D341Med (cell line): ENCODE measurements at regions not wholly inside any gene's neighbourhood (a gene's known extent, or its start where the extent isn't known, plus 50 kb on each side); places are given as distances from the start of the nearest gene placed in this dataset.

ENCODE experiments used
- DNase-seq: peaks from one replicate; pipeline ENCODE4 v3.0.0; 2012; ENCODE audit warnings: low spot score

GRCh38 chr1:60350531-60350930 is 277.0 kb upstream of the C1orf87 start:
- no peak for DNase-seq

DNA sequence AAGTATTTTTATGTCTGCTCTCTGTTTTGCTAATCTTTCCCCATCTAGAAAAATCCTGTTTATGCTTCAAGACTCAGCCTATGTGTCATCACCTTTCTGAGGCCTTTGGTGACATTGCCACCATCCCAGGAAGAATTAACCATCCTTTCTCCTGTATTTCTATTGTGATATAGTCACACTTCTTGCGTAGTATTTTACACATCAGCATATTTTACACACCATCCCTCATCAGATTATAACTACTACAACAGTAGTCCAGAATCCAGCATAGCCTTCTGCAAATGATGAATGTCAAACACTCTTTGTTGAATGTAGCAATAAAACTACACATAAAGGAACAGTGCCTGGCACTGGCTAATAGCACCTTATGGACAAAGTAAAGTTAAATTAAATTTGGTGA is 275.3 kb upstream of the C1orf87 start:
- DNase-seq = no peak

DNA sequence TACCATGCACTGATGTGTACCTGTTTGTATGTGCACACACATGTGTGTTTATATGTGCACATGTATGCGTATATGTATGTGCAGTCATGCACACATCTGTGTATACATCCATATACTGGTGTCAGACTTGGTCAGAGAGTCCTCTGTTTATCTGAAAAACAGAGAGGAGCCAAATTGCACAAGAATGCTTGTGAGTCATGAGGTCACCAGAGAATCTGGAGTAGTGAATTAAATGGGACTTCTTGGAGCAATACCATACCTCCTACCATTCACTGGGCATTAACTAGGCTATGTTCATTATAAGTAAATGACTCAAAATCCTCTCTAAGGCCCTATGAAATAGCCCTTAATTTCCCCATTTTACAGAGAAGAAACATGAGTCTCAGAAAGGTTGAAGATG is 272.1 kb upstream of the C1orf87 start:
- DNase-seq = no peak

GRCh38 chr1:60345049-60345448 is 271.5 kb upstream of the C1orf87 start:
- no peak for DNase-seq

GRCh38 chr1:60343736-60344135 is 270.2 kb upstream of the C1orf87 start:
- no peak for DNase-seq

DNA sequence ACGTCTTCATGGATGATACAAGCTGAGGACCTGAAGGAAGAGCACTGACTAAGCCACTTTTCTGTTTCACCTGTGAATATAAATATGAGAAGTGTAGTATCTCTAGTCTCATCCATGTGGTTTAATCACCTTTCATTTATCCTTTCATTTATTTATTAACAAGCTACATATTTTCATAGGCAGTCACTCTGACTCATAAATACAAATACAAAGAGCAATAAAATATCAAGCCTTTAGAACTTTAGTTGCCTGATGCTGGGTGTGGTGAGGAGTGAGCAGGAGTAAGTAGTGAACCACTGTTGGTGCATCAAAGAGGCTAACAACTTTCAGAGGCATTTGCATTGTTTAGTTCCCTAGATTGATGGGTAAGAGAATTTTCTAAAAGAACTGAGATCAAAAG is 269.0 kb upstream of the C1orf87 start:
- no peak for DNase-seq

- DNase-seq = no peak
These were observed 267.7 kb upstream of the C1orf87 start for GRCh38 chr1:60341274-60341673.

- DNase-seq = no peak
These were observed 258.1 kb upstream of the C1orf87 start for GRCh38 chr1:60331647-60332046.

GRCh38 chr1:60329651-60330050 is 256.1 kb upstream of the C1orf87 start:
- no peak for DNase-seq

DNA sequence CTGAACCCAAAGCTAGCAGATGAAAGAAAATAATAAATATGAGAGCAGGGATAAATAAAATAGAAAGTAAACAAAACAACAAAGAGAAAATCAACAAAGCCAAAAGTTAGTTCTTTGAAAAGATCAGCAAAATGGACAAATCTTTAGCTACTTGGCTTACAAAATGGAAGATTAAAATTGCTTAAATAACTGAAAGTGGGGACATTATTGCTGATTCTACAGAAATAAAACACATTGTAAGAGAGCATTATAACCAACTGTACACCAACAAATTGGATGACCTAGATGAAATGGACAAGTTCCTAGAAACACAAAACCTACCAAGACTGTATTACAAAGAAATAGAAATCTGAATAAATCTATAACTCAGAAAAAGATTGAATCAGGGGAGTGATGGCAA is 238.3 kb upstream of the C1orf87 start:
- no peak for DNase-seq

DNA sequence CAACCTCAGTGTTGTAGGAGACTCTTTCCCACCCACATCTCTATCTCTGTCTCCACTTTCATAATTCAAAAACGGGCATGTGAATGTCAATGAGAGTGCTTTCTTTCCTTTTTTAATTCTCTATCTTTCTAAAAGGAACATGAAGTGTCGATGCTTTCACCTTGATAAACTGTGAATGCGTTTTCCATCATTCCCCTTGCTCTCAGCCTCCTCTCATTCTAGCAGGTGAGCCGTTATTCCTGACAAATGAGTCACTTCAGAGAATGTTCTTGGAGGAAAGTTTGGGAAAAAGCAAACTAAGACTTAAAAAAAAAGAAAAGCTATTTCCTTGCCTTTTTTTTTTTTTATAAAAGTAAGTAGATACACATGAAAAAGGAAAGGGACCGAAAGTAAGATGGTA is 226.0 kb upstream of the C1orf87 start:
- DNase-seq = no peak

DNA sequence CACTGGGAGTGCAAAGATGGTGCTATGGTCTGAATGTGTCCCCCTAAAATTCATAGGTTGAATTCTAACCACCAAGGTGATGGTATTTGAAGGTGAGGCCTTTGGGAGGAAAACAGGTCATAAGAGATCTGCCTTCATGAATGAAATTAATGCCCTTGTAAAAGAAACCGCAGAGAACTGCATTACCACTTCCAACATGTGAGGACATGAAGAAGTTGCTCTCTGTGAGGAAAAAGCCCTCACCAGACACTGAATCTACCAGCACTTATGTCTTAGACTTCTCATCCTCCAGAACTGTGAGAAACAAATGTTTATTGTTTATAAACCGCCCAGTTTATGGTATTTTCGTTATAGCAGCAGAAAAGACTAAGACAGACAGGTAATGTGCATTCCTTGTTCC is 224.7 kb upstream of the C1orf87 start:
- no peak for DNase-seq

DNA sequence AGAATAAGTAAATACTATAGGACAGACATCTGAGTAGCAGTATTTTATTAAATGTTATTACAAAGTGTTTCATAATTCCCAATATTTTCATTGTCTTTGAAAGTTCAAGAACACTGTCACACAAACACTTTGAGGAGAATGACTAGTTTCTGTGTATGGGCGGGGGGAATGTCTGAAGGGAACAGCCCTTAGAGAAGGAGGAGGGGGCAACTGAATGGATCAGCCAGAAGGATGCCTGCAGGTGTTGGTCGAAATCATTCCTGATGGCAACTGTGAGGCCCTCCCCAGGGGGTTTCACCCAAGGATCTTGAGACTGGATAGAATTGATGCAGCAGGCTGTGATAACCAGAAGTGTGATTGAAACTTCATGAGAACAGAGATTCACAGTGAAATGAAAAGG is 223.2 kb upstream of the C1orf87 start:
- no peak for DNase-seq

DNA sequence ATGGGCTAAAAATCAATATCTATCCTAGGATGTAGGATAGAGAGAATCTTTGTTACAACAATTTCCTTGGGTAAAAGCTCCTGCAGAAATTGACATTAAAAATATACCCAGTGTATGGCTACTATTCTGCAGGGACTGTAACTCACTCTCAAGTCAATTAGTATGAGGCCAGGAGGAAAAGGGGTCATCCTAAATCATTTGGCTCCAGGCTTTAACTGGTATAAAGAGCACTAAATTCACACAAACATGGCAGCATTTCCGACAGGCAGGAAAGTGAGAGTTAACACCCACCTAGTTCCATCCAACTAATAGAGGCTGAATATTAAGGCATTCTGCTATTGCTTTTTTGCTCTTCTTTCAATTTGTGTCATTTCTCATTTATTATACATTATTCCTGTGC is 218.6 kb upstream of the C1orf87 start:
- no peak for DNase-seq

GRCh38 chr1:60290393-60290792 is 216.8 kb upstream of the C1orf87 start:
- DNase-seq = no peak

GRCh38 chr1:60287536-60287935 is 214.0 kb upstream of the C1orf87 start:
- DNase-seq = no peak

DNA sequence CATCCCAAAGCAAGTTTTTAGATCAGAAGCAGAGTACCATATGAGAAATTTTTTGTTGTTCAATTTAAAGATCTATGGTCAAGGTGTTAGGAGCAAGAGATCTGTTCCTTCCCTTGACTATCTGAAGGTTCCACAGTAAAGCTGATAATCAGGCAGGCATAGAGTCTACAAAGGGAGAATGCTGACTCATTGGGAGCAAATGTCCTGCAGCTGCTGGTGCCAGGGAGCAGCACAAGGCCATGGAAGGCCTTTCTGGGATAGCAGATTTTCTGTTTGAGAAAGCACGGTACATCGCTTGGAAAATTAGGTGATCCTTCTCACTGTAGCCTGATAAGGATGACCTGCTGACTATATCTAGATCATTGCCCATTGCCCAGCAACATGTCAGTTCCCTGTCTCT is 210.1 kb upstream of the C1orf87 start:
- no peak for DNase-seq

DNA sequence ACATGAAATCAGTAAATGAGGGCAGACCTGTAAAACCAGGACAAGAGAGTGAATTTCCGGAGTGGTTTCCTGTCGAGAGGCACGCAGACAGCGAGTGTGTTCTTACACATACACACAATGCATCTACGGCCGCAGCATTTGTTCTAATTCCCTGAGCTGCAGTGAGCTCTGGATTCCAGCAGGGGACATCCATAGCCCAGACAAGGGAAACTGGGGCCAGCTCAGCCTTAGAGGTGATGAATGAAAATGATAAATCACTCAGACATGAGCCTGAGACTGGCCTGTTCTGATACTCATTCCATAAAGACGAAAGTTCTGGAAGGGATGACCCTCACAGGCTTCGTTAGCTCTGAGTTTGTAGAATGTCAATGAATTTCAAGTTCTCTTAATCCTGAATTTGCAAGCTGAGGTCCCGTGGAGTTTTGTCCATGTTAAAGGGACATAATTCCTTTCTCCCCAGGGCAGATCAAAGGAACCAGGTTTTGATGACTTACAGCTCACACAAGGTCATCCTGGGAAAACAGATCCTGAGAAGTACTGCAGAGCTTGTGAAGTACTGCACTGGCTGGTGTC is 207.9 kb upstream of the C1orf87 start:
- DNase-seq = peak; percentile 62

DNA sequence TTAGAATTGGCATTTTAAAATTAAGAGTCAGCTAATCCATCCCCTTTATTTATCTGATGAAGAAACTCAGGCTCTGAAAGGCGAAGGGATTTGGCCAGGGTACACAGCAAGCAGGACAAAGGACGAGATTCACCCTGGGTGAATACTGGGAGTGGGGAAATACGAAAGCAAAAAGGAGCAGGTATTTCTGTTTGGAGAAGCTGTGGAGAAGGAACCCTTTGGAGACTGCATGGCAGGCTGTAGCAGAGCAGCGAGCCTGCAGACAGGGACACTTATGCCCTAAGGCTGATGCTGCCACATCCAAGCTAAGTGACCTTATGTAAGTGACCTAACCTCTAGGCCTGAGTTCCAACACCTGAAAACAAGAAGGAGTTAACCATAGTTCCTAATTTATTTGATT is 207.2 kb upstream of the C1orf87 start:
- DNase-seq = no peak

GRCh38 chr1:60280256-60280655 is 206.7 kb upstream of the C1orf87 start:
- no peak for DNase-seq

DNA sequence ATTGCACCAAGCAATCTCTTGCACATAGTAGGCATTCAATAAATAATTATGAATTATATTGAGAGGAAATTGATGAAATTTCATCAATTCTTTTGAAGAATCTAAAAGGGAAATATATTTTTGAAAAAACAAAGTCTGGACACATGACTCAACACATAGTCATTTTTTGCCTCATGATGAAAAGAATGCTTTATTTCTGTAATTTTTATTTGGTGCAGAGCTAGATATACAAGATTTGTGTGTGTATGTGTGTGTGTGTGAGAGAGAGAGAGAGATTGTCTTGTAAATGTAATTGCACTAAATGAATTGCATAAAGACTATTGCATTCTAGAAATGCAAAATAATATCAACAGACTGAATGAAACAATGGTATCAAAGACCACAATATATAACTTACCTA is 206.2 kb upstream of the C1orf87 start:
- DNase-seq = no peak

GRCh38 chr1:60277269-60277668 is 203.7 kb upstream of the C1orf87 start:
- no peak for DNase-seq

DNA sequence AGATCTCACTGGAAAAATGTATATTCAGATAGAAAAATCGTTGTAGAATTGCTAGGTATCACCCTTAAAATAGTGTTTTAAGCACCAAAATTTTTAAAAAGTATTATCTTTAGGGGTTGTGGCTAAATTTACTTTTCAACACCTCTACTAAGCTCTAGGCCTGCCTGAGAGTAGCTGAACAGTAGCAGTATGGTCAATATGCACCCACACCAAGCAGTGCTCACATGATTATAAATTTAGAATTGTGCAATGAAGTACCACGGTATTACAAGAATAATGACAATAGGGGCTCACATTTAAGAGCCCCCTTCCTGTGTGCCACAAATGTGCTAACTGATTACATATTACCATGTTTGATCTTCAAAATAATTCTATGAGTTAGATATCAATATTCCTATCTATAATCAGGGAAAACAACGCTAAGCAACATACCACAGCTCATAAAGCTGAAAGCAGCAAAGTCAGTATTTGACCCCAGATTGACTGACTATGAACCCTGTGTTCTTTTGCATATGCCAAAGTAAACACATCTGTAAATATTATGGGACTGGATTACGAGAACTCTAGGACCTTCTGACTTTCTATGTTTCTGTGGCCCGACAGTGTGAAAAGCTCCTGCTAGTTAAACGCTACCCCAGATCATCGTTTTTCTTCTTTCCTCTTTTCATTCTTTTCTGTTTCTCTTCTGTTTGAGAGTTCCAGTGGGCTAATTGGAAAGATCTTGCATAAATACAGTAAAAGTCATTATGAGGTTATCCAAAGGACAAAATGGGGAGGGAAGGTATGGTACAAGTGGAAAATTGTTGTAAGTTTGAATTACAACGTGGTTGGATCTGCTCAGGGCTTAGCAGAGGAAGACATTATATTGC is 201.1 kb upstream of the C1orf87 start:
- DNase-seq = no peak

GRCh38 chr1:60273185-60273584 is 199.6 kb upstream of the C1orf87 start:
- no peak for DNase-seq
